ENCODE measurements at regions not wholly inside any gene's neighbourhood (a gene's known extent, or its start where the extent isn't known, plus 50 kb on each side); places are given as distances from the start of the nearest gene placed in this dataset.

DNA sequence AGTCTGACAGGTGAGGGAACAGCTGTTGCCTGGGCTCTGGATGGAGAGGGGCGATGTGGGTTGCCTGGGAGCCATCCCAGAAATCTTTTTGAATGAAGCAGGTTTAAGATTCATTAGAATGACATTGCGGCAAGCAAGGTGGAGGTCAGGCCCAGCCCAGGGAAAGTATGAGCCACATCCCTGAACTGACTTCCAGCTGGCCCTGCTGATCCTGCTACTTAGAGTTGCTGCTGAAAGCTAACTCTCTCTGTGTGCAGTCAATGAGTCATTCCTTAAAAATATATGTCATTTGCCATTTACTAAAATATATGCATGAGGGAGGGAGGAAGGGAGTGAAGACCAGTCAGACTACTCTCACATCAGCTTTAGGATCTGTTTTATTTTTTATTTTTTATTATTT, 54.3 kb upstream of the RAB3GAP2 start:
- TF ChIP-seq, protein P1, sequence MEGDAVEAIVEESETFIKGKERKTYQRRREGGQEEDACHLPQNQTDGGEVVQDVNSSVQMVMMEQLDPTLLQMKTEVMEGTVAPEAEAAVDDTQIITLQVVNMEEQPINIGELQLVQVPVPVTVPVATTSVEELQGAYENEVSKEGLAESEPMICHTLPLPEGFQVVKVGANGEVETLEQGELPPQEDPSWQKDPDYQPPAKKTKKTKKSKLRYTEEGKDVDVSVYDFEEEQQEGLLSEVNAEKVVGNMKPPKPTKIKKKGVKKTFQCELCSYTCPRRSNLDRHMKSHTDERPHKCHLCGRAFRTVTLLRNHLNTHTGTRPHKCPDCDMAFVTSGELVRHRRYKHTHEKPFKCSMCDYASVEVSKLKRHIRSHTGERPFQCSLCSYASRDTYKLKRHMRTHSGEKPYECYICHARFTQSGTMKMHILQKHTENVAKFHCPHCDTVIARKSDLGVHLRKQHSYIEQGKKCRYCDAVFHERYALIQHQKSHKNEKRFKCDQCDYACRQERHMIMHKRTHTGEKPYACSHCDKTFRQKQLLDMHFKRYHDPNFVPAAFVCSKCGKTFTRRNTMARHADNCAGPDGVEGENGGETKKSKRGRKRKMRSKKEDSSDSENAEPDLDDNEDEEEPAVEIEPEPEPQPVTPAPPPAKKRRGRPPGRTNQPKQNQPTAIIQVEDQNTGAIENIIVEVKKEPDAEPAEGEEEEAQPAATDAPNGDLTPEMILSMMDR (IDR thresholded peaks at IDR 0.05): no peak
- no peak for TF ChIP-seq POLR2A (IDR thresholded peaks at IDR 0.05)

Data from esophagus squamous epithelium (tissue), 4 donors.